ENCODE measurements at regions not wholly inside any gene's neighbourhood (a gene's known extent, or its start where the extent isn't known, plus 50 kb on each side); places are given as distances from the start of the nearest gene placed in this dataset.

DNA sequence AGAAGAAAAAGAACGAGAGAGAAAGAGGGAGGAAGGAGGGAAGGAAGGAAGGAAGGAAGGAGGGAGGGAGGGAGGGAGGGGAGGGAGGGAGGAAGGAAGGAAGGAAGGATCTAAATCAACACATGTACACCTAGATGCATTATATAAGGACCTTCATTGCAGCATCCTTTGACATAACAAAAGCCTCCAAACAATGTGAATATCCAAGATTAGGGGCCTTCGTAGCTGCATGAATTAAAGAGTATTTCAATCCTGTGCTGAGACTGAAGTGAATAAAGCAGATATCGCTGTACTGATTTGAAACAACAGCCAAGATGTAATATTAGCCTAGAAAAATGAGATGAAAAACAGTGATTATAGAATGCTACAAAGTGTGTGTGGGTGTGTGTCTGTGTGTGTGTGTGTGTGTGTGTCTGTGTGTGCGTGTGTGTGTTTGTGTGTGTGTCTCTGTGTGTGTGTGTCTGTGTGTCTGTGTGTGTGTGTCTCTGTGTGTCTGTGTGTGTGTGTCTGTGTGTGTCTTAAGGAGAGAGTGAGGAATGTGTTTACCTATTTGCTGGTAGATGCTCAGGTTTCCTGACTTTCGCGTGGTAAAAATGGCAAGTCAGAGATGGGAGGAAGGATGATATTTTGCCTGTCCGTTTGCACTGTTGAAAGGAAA lies 129.0 kb upstream of the PTPN1 start:
- peaks cover 50 to 51% of the 10 kb centered on the region in 2 experiments for H3K4me1 ChIP-seq (ENCODE audit: control insufficient read depth in 1 of 2, insufficient read depth in 1 of 2, low read depth in 1 of 2, low read length in 1 of 2)
- TF ChIP-seq, protein P1, sequence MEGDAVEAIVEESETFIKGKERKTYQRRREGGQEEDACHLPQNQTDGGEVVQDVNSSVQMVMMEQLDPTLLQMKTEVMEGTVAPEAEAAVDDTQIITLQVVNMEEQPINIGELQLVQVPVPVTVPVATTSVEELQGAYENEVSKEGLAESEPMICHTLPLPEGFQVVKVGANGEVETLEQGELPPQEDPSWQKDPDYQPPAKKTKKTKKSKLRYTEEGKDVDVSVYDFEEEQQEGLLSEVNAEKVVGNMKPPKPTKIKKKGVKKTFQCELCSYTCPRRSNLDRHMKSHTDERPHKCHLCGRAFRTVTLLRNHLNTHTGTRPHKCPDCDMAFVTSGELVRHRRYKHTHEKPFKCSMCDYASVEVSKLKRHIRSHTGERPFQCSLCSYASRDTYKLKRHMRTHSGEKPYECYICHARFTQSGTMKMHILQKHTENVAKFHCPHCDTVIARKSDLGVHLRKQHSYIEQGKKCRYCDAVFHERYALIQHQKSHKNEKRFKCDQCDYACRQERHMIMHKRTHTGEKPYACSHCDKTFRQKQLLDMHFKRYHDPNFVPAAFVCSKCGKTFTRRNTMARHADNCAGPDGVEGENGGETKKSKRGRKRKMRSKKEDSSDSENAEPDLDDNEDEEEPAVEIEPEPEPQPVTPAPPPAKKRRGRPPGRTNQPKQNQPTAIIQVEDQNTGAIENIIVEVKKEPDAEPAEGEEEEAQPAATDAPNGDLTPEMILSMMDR (IDR thresholded peaks at IDR 0.05), result no peak
- H3K27me3 ChIP-seq, result peaks cover 12% of the 10 kb centered on the region
- H3K9me3 ChIP-seq, result no peaks in the 10 kb centered on the region
- peak overlapping the region in 1 of 2 experiments; percentile 28 for H3K4me3 ChIP-seq (ENCODE audit: low read depth in 1 of 2, low read length in 1 of 2)
- no peaks in the 10 kb centered on the region for H3K36me3 ChIP-seq
- peak overlapping the region; percentile 83 for H3K27ac ChIP-seq

GRCh38 chr20:50381771-50382593 lies 128.2 kb upstream of the PTPN1 start:
- H3K9me3 ChIP-seq, result no peaks in the 10 kb centered on the region
- TF ChIP-seq, protein P1 (IDR thresholded peaks at IDR 0.05), result no peak
- H3K27me3 ChIP-seq, result peaks cover 19% of the 10 kb centered on the region
- H3K4me3 ChIP-seq (ENCODE audit: low read depth in 1 of 2, low read length in 1 of 2), result peak overlapping the region; percentile 28 to 36
- H3K4me1 ChIP-seq (ENCODE audit: control insufficient read depth in 1 of 2, insufficient read depth in 1 of 2, low read depth in 1 of 2, low read length in 1 of 2), result peaks cover 46 to 50% of the 10 kb centered on the region in 2 experiments
- peak overlapping the region; percentile 83 for H3K27ac ChIP-seq
- no peaks in the 10 kb centered on the region for H3K36me3 ChIP-seq

GRCh38 chr20:50385733-50386640 lies 124.2 kb upstream of the PTPN1 start:
- TF ChIP-seq, protein P1 (IDR thresholded peaks at IDR 0.05), result no peak
- no peaks in the 10 kb centered on the region for H3K36me3 ChIP-seq
- no peaks in the 10 kb centered on the region for H3K9me3 ChIP-seq
- H3K27me3 ChIP-seq, result peaks cover 40% of the 10 kb centered on the region
- peaks cover 22 to 29% of the 10 kb centered on the region in 2 experiments for H3K4me1 ChIP-seq (ENCODE audit: control insufficient read depth in 1 of 2, insufficient read depth in 1 of 2, low read depth in 1 of 2, low read length in 1 of 2)
- no peak overlapping the region for H3K27ac ChIP-seq
- H3K4me3 ChIP-seq (ENCODE audit: low read depth in 1 of 2, low read length in 1 of 2), result no peak overlapping the region

GRCh38 chr20:50386641-50386960 lies 123.6 kb upstream of the PTPN1 start:
- TF ChIP-seq, protein P1 (IDR thresholded peaks at IDR 0.05), result no peak
- no peaks in the 10 kb centered on the region for H3K36me3 ChIP-seq

DNA sequence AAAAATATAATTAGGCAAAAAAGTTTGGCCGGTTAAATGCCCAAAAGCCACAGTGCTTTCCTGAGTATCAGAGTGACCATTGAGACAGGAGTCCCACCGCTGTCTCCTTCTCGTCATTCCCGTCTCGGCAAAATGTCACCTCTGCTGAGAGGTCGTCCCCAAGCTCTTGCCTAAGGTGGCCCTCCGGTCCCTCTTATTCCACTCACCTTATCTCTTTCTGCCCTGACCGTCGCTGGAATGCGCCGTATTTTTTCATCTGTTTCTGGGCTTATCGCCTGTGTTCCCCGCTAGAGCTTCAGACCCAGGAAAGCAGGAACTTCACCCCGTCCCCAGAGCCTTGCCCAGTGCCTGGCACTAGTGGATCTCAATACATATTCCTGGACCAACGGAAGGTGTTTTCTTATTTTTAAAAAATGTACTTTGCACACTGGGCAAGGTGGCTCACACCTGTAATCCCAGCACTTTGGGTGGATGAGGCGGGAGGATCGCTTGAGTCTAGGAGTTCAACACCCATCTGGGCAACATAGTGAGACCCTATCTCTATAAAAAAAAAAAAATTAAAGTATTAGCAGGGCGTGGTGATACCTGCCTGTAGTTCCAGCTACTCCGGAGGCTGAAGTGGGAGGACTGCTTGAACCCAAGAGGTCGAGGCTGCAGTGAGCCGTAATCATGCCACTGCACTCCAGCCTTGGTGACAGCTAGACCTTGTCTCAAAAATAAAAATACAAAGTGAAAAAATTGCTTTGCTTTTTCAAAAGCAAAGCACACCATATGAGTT lies 122.8 kb upstream of the PTPN1 start:
- Histone ChIP-seq H3K36me3 (no peaks in the 10 kb centered on the region), H3K9me3 (no peaks in the 10 kb centered on the region), H3K4me3 (ENCODE audit: low read depth in 1 of 2, low read length in 1 of 2) (no peak overlapping the region), H3K4me1 (ENCODE audit: control insufficient read depth in 1 of 2, insufficient read depth in 1 of 2, low read depth in 1 of 2, low read length in 1 of 2) (peaks cover 8 to 15% of the 10 kb centered on the region in 2 experiments), H3K27ac (no peak overlapping the region), H3K27me3 (peaks cover 40% of the 10 kb centered on the region)
- TF ChIP-seq, protein P1 (IDR thresholded peaks at IDR 0.05), result no peak

More at GRCh38 chr20:50386641-50386960, 123.6 kb upstream of the PTPN1 start:
- Histone ChIP-seq H3K4me1 (ENCODE audit: control insufficient read depth in 1 of 2, insufficient read depth in 1 of 2, low read depth in 1 of 2, low read length in 1 of 2) (peaks cover 16 to 23% of the 10 kb centered on the region in 2 experiments), H3K27ac (no peak overlapping the region), H3K4me3 (ENCODE audit: low read depth in 1 of 2, low read length in 1 of 2) (no peak overlapping the region), H3K27me3 (peaks cover 40% of the 10 kb centered on the region), H3K9me3 (no peaks in the 10 kb centered on the region)
